ENCODE measurements at regions not wholly inside any gene's neighbourhood (a gene's known extent, or its start where the extent isn't known, plus 50 kb on each side); places are given as distances from the start of the nearest gene placed in this dataset.

- no peak for DNase-seq
Observed at GRCh38 chr7:17054206-17054605, 172.4 kb upstream of the AGR3 start.

- no peak for DNase-seq
Observed at GRCh38 chr7:17054836-17055235, 173.1 kb upstream of the AGR3 start.

- DNase-seq: no peak
Observed at GRCh38 chr7:17055596-17055995, 173.8 kb upstream of the AGR3 start.

GRCh38 chr7:17056491-17057142, 174.8 kb upstream of the AGR3 start:
- no peak for DNase-seq

GRCh38 chr7:17057143-17057509, 175.3 kb upstream of the AGR3 start:
- no peak for DNase-seq

- DNase-seq: no peak
Observed at GRCh38 chr7:17058568-17058967, 176.8 kb upstream of the AGR3 start.

GRCh38 chr7:17060051-17060450, 178.3 kb upstream of the AGR3 start:
- no peak for DNase-seq

- no peak for DNase-seq
Observed at GRCh38 chr7:17061443-17061842, 179.7 kb upstream of the AGR3 start.

GRCh38 chr7:17062151-17063044, 180.6 kb upstream of the AGR3 start:
- DNase-seq: no peak

GRCh38 chr7:17063045-17063383, 181.2 kb upstream of the AGR3 start:
- DNase-seq: peak; percentile 26

GRCh38 chr7:17067691-17068090, 185.9 kb upstream of the AGR3 start:
- no peak for DNase-seq

GRCh38 chr7:17069146-17069545, 187.4 kb upstream of the AGR3 start:
- DNase-seq: no peak

GRCh38 chr7:17070231-17070708, 188.5 kb upstream of the AGR3 start:
- no peak for DNase-seq

- DNase-seq: no peak
Observed at GRCh38 chr7:17071866-17072265, 190.1 kb upstream of the AGR3 start.

GRCh38 chr7:17075601-17076255, 193.9 kb upstream of the AGR3 start:
- no peak for DNase-seq

- DNase-seq: no peak
Observed at GRCh38 chr7:17078298-17078697, 196.5 kb upstream of the AGR3 start.

GRCh38 chr7:17083392-17084165, 201.8 kb upstream of the AGR3 start:
- DNase-seq: no peak

- no peak for DNase-seq
Observed at GRCh38 chr7:17084166-17084475, 202.3 kb upstream of the AGR3 start.

- DNase-seq: no peak
Observed at GRCh38 chr7:17085186-17085585, 203.4 kb upstream of the AGR3 start.

- DNase-seq: no peak
Observed at GRCh38 chr7:17086403-17086802, 204.6 kb upstream of the AGR3 start.

GRCh38 chr7:17090751-17091150, 207.7 kb upstream of the AHR start:
- no peak for DNase-seq

- no peak for DNase-seq
Observed at GRCh38 chr7:17093461-17093860, 205.0 kb upstream of the AHR start.

GRCh38 chr7:17094963-17095574, 203.4 kb upstream of the AHR start:
- DNase-seq: no peak

Measured in CD4-positive, alpha-beta T cell treated with Interleukin-17A for 1 hour (primary cell).